ENCODE measurements at regions not wholly inside any gene's neighbourhood (a gene's known extent, or its start where the extent isn't known, plus 50 kb on each side); places are given as distances from the start of the nearest gene placed in this dataset.

- H3K4me1 ChIP-seq (ENCODE audit: control insufficient read depth, low read length) = peaks cover 97% of the 10 kb centered on the region
- no peaks in the 10 kb centered on the region for H3K27me3 ChIP-seq (ENCODE audit: control insufficient read depth, low read length)
- H3K36me3 ChIP-seq (ENCODE audit: control insufficient read depth, low read length) = no peaks in the 10 kb centered on the region
- TF ChIP-seq EZH2phosphoT487 (IDR thresholded peaks at IDR 0.05; ENCODE audit: borderline replicate concordance, low read length) (no peak), CTCF (IDR thresholded peaks at IDR 0.05; ENCODE audit: low read depth, low read length, poor library complexity, severe bottlenecking) (no peak)
- H3K9me2 ChIP-seq (replicated peaks; ENCODE audit: control insufficient read depth, low read length) = no peaks in the 10 kb centered on the region
- H3K4me2 ChIP-seq (ENCODE audit: low read length) = no peak overlapping the region
- no peaks in the 10 kb centered on the region for H3F3A ChIP-seq (ENCODE audit: control insufficient read depth, insufficient read depth)
- no peak overlapping the region for H3K4me3 ChIP-seq (ENCODE audit: low read length)
- no peak overlapping the region for H3K27ac ChIP-seq (ENCODE audit: low read depth, low read length)
- no peaks in the 10 kb centered on the region for H3K79me2 ChIP-seq (ENCODE audit: control insufficient read depth, low read length)
- no peaks in the 10 kb centered on the region for H4K20me1 ChIP-seq (ENCODE audit: control insufficient read depth, insufficient read depth, low read depth, low read length)
- H3K9me3 ChIP-seq (ENCODE audit: control insufficient read depth, insufficient read depth, low read length) = no peaks in the 10 kb centered on the region
Measured at GRCh38 chr15:70267306-70267705, 169.6 kb upstream of the TLE3 start.

- H3K36me3 ChIP-seq (ENCODE audit: control insufficient read depth, low read length) = no peaks in the 10 kb centered on the region
- no peak overlapping the region for H3K4me3 ChIP-seq (ENCODE audit: low read length)
- no peaks in the 10 kb centered on the region for H4K20me1 ChIP-seq (ENCODE audit: control insufficient read depth, insufficient read depth, low read depth, low read length)
- no peaks in the 10 kb centered on the region for H3F3A ChIP-seq (ENCODE audit: control insufficient read depth, insufficient read depth)
- no peaks in the 10 kb centered on the region for H3K27me3 ChIP-seq (ENCODE audit: control insufficient read depth, low read length)
- TF ChIP-seq EZH2phosphoT487 (IDR thresholded peaks at IDR 0.05; ENCODE audit: borderline replicate concordance, low read length) (no peak), CTCF (IDR thresholded peaks at IDR 0.05; ENCODE audit: low read depth, low read length, poor library complexity, severe bottlenecking) (no peak)
- peaks cover 99% of the 10 kb centered on the region for H3K4me1 ChIP-seq (ENCODE audit: control insufficient read depth, low read length)
- H3K4me2 ChIP-seq (ENCODE audit: low read length) = peak overlapping the region; percentile 1; the same call in 1 of the 2 replicates
- H3K27ac ChIP-seq (ENCODE audit: low read depth, low read length) = no peak overlapping the region
- H3K9me3 ChIP-seq (ENCODE audit: control insufficient read depth, insufficient read depth, low read length) = no peaks in the 10 kb centered on the region
- no peaks in the 10 kb centered on the region for H3K9me2 ChIP-seq (replicated peaks; ENCODE audit: control insufficient read depth, low read length)
- no peaks in the 10 kb centered on the region for H3K79me2 ChIP-seq (ENCODE audit: control insufficient read depth, low read length)
Measured at GRCh38 chr15:70266412-70267121, 168.8 kb upstream of the TLE3 start.

GRCh38 chr15:70265986-70266385, 168.3 kb upstream of the TLE3 start:
- H3K27ac ChIP-seq (ENCODE audit: low read depth, low read length) = no peak overlapping the region

More at GRCh38 chr15:70265986-70266385, 168.3 kb upstream of the TLE3 start:
- Histone ChIP-seq H4K20me1 (ENCODE audit: control insufficient read depth, insufficient read depth, low read depth, low read length) (no peaks in the 10 kb centered on the region), H3K4me1 (ENCODE audit: control insufficient read depth, low read length) (peaks cover 93% of the 10 kb centered on the region), H3K36me3 (ENCODE audit: control insufficient read depth, low read length) (no peaks in the 10 kb centered on the region), H3K9me2 (replicated peaks; ENCODE audit: control insufficient read depth, low read length) (no peaks in the 10 kb centered on the region), H3K4me3 (ENCODE audit: low read length) (no peak overlapping the region), H3K9me3 (ENCODE audit: control insufficient read depth, insufficient read depth, low read length) (no peaks in the 10 kb centered on the region), H3K27me3 (ENCODE audit: control insufficient read depth, low read length) (no peaks in the 10 kb centered on the region), H3K79me2 (ENCODE audit: control insufficient read depth, low read length) (no peaks in the 10 kb centered on the region), H3F3A (ENCODE audit: control insufficient read depth, insufficient read depth) (no peaks in the 10 kb centered on the region), H3K4me2 (ENCODE audit: low read length) (no peak overlapping the region)
- TF ChIP-seq CTCF (IDR thresholded peaks at IDR 0.05; ENCODE audit: low read depth, low read length, poor library complexity, severe bottlenecking) (no peak), EZH2phosphoT487 (IDR thresholded peaks at IDR 0.05; ENCODE audit: borderline replicate concordance, low read length) (no peak)
